Kidney glomerular epithelial cell (primary cell): ENCODE measurements at regions not wholly inside any gene's neighbourhood (a gene's known extent, or its start where the extent isn't known, plus 50 kb on each side); places are given as distances from the start of the nearest gene placed in this dataset.
A peak's percentile ranks its signal among the peaks of the same experiment; 100 is the strongest.
"Not testable (repeated sequence)": the region's sequence is repeated elsewhere in the genome, so short reads cannot be mapped to it uniquely, and the experiment has no call there.

ENCODE experiments used
- DNase-seq: peaks from one replicate; lab custom pipeline; 2025; lab: John Stamatoyannopoulos, UW

DNA sequence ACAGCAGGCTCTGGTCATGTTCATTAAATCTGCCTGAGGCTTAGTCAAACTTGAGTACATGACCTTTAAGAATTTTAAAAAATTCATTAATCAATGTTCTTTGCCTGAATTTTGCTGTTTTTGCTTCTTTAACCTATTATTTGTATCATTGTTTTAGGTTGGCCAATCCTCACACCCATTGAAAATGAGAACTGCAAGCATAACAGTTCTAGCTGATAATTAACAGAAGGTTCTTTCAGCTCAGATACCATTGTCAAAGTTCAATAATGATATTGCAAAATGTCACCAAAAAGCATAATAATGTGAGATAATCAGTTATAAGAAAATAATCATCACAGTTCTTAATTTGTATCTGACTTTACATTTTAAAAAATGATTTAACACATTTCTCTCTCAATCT lies 583.1 kb downstream of the TFAP2A start:
- DNase-seq, result no peak

DNA sequence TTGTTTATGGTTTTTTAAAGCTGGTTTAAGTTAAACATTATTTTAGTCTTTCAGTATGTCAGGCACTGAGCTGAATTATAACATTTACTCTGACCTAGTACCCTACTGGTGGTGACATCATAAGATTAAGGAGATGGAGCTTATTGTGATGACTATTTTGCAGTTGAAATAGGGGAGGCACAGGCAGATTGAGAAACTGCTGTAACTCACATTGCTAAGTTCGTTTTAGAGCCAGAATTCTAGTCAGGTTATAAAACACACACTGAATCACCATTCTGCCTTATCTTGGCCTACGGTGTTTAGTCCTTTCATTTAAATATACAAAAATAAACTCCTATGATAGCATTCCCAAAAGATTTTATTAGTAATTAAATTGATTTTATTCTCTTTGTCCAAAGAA lies 584.1 kb downstream of the TFAP2A start:
- no peak for DNase-seq

DNA sequence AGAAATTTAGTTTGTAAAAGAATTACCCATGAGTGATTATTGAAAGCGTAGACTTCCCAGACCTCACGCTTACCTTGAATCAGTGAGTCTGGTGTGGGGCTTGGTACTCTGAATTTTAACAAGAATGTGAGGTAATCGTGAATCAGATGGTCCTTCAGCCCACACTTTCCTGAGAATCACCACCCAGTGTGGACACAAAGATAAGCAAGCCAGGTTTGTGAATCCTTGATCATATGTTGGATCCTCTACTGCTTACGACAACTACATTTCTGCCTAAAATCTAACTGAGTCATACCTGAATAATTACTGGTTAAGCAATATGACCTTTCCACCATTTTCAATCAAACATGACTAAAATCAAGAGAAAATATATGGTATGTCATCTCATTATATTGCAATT lies 589.3 kb downstream of the TFAP2A start:
- DNase-seq, result no peak

DNA sequence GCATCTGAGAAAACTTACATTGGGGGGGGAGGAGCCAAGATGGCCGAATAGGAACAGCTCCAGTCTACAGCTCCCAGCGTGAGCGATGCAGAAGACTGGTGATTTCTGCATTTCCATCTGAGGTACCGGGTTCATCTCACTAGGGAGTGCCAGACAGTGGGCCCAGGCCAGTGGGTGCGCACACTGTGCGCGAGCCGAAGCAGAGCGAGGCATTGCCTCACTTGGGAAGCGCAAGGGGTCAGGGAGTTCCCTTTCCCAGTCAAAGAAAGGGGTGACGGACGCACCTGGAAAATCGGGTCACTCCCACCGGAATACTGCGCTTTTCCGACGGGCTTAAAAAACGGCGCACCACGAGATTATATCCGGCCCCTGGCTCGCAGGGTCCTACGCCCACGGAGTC lies 604.1 kb downstream of the TFAP2A start:
- not testable (repeated sequence) for DNase-seq

DNA sequence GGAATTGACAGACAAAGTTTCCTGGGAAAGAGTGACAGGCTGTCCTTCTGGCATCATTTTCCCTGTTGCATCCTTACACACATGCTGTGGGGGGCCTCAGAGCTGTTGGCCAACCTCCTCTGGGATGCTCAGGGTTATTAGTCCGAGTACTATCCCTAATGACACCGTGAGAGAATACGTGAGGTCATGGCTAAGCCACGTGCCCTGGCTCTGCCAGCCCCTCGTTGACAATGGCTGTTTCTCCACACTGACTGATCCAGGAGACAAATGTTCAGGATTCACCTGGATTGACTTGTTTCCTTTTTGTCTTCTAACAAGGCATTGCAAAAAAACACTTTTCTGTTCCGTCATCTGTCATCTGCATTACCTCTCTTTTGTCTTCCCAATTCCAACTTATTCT lies 604.6 kb downstream of the TFAP2A start:
- DNase-seq, result no peak

DNA sequence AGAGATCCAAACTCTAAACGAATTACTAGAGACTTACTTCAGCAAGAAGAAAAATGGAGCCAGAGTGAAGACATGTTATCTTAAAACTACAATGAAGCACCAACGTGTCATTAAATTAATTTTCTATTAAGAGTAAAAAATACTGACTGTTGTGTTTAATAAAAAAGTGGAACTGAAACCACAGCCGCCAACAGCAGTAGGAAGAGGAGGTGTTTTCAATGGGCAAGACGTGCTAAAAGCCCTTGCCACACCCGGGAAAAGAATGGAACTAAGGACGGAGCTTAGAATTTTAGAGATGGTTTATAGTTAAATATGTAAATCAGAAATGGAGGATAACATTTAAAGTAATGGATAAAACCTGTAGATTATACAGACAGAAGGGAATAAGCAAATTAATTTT lies 608.7 kb downstream of the TFAP2A start:
- no peak for DNase-seq

DNA sequence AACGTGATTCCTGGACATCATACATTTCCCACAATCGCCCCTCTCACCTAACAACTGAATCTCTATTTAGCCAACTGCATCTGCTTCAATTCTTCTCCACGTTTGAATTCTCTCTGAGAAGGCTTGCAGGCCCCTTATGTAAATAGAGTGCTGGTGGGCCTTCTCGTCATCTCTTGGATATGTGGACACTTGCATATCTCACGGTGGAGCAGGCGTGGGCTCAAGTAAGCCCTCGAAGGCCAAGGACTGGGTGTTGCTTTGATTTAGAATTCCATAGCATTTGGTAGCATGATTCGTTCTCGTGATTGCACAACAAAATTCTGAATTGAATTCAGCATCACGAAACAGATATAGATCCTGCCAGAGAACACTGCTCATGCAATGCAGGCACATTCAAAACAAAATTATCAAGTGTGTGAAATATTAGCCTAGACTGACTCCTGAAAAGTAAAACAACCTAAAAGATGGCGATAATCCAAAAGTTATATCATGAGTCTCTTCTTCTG lies 613.6 kb downstream of the TFAP2A start:
- DNase-seq, result no peak

- DNase-seq, result no peak
These were observed 615.3 kb downstream of the TFAP2A start for GRCh38 chr6:9799582-9799981.

GRCh38 chr6:9796827-9797226 lies 618.0 kb downstream of the TFAP2A start:
- DNase-seq, result no peak

DNA sequence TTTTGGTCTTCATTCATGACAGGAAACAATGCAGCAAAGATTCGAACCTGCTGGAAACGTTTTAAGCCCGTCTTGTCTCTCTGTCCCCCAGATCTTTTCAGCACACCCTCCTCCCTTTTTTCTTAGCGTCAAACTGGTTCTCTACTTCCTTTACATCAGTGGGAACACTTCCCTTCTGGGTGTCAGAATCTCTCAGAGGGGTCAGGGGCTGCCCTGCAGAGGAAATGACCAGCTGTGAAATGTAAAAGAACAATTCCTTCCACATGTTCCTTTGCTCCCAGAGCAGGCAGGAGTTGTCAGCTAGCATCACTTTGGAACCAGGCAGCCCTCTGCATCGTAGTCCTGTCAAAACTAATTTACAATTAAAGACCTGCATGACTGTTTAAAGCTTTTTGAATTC lies 619.0 kb downstream of the TFAP2A start:
- no peak for DNase-seq

- no peak for DNase-seq
These were observed 625.7 kb downstream of the TFAP2A start for GRCh38 chr6:9789201-9789600.

GRCh38 chr6:9784786-9785185 lies 630.1 kb downstream of the TFAP2A start:
- DNase-seq, result no peak

DNA sequence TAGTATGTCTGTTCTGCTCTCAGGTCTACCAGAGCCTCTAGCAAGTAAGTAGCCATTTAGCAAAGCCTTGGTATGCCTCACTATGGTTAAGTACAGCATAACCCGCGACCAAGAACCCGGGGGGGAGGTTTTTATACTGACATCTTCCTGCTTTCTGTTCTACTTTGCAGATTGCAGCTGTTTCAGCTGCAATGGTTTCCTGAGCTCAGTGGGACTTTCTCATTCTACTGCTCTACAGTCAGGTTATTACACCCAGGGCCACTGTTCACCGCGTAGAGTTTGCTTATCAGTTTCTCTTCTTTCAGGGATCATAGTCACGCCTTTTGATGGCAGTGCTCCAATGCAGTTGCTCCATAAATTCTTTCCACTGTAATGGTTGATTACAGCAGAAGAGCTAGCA lies 631.3 kb downstream of the TFAP2A start:
- DNase-seq, result no peak

DNA sequence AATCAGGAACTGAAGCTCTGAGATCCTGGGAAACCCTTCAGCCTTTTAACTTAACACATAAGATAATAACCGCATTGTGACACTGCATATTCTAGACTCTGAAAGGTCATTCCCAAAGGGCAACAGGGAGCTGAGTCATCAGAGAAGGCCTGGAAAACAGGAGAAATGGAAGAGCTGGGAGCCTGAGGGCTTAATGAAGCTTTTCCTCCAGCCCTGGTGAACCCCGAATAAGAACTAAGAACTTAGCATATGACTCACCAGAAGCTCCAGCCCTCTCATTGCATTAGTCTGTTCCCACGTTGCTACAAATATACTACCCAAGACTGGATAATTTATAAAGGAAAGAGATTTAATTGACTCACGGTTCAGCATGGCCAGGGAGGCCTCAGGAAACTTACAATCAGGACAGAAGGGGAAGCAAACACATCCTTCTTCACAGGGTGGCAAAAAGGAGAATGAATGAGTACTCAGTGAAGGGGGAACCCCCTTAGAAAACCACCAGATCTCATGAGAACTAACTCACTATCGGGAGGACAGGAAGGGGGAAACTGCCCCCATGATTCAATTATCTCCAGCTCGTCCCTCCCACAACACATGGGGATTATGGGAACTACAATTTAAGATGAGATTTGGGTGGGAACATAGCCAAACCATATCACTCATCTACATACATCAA lies 648.5 kb downstream of the TFAP2A start:
- peak; percentile 46 for DNase-seq

- DNase-seq, result no peak
These were observed 653.7 kb downstream of the TFAP2A start for GRCh38 chr6:9761220-9761619.

GRCh38 chr6:9754515-9754914 lies 660.4 kb downstream of the TFAP2A start:
- DNase-seq, result no peak

DNA sequence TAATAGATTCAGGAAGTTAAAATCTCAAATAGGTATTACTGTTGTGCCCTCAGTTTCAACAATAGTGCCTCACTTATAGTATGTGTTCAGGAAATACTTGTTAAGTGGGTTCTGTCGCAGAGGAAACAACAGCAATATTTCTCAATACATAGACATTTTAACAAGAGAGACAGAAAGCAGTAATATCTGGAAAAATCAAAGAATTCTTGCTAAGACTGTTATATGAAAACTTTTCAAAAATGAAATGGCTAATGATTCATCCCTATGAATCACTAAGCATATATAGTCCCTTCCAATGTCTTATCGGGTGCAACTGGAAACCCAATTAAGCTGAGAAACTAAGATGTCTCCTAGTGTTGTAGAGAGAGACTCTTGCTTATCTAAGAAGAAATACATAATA lies 668.9 kb downstream of the TFAP2A start:
- DNase-seq, result no peak

DNA sequence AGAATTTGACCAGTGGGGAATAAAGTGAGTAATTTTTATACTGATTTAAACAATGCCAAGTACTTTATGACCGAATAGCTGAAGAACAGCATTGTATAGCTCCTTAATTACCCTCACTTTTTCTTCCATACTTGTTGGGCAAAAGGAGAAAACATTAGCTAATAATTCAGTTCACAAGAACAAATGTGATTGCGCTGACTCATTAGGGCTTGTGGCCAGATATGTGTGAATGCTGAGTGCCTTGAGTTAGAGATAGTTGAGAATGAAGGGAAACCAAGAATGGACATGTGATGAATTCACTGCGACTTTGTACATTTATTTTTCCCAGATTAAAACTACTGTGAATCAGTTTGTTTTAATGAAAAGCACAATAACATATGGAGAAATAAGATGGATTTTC lies 669.4 kb downstream of the TFAP2A start:
- DNase-seq, result no peak

GRCh38 chr6:9744119-9744518 lies 670.8 kb downstream of the TFAP2A start:
- DNase-seq, result no peak

- DNase-seq, result no peak
These were observed 682.8 kb downstream of the TFAP2A start for GRCh38 chr6:9732056-9732455.

DNA sequence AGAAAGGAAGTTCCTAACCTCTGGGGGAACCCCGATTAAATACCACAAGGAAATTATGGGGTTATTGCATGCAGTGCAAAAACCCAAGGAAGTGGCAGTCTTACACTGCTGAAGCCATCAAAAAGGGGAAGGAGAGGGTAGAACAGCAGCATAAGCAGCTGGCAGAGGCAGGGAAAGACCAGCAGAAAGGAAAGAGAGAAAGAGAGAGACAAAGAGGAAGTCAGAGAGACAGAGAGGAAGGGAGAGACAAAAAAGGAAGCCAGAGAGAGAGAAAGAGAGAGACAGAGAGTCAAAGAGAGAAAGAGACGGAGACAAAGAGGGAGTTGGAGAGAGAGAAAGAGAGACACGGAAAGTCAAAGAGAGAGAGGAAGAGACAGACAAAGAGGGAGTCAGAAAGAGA lies 689.1 kb downstream of the TFAP2A start:
- DNase-seq, result not testable (repeated sequence)

DNA sequence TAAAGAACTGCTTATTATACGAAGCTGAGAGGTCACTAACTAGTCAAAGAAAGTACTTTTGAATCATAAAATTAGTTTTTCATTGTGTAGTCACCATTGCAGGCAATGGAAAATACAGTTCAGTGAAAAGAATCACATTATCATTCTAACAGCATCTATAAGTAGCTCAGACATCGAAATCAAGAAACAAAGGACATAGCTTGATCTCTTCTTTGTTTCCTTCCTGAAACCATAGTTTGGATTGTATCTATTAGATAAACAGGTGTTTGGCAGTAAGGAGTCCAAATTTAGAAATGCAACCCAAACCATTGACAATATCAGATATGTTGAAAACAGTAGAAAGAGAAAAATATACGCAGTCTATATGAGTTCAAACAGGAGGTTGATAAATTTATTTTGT lies 697.3 kb downstream of the TFAP2A start:
- no peak for DNase-seq

DNA sequence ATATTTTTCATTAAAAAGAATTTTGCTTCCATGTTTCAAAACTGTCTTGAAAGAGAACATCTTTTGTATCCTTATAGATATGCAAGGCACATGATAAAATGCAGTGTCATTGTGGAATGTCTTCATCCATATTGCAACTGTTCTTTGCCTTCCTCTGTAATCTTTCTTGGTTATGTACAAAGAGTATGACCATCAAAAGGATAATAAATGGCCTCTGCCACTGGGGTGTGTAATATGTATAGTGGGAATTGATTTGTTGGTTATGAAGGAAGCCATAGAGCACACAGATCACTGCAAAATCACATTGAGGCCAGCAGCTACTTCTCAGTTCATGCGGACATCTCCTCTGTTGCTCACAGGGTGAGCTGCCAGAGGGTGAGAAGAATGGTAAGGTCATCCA lies 703.5 kb downstream of the TFAP2A start:
- DNase-seq, result no peak

GRCh38 chr6:9710574-9710973 lies 704.3 kb downstream of the TFAP2A start:
- DNase-seq, result no peak
